Fibroblast of skin of left quadriceps (primary cell): ENCODE measurements at regions not wholly inside any gene's neighbourhood (a gene's known extent, or its start where the extent isn't known, plus 50 kb on each side); places are given as distances from the start of the nearest gene placed in this dataset.
"Not testable (repeated sequence)": the region's sequence is repeated elsewhere in the genome, so short reads cannot be mapped to it uniquely, and the experiment has no call there.

ENCODE experiments used
- DNase-seq, 2 experiments: peaks; one replicate each; pipeline ENCODE4 v3.0.0-alpha.2; 2013; ENCODE audit warnings: low read depth in 2 of 2

DNA sequence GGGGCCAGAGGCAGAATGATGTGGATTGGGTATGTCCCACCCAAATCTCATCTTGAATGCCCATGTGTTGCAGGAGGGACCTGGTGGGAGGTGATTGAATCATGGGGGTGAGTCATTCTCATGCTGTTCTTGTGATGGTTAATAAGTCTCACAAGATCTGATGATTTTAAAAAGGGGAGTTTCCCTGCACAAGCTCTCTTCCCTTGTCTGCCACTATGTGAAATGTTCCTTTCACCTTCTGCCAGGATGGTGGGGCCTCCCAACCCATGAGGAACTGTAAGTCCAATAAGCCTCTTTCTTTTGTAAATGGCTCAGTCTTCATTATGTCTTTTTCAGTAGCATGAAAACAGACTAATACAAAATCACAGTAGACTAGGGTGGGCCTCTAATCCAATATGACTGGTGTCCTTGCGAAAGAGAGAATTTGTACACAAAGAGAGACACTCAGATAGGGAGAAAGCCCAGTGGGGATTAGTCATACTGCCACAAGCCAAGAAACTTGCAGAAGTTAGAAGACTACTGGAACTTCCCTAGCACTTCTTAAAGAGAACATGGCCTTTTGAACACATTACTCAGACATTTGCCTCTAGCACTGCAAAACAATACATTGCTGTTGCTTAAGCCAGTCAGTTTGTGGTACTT lies 68.4 kb downstream of the ANXA1 start:
- peak in 1 of 2 experiments; percentile 2 for DNase-seq

DNA sequence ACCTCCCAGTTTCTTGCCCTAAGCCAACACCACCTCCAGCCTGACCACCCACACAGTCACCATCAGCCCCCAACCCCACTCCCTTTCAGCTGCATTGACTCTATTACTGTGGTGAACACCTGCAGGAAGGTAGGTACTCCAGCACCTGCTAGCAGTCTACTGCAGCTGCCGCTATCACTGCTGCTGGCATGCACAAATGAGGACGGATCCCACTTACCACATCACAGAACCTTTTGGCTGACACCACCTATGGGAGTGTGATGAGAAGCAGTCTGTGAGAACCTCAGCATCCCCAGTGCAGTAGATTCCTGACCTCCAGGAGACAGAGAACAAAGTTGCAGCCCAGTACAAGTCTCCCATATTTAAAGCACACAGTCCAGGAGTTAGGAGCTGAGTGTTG lies 71.9 kb downstream of the ANXA1 start:
- DNase-seq = no peak

DNA sequence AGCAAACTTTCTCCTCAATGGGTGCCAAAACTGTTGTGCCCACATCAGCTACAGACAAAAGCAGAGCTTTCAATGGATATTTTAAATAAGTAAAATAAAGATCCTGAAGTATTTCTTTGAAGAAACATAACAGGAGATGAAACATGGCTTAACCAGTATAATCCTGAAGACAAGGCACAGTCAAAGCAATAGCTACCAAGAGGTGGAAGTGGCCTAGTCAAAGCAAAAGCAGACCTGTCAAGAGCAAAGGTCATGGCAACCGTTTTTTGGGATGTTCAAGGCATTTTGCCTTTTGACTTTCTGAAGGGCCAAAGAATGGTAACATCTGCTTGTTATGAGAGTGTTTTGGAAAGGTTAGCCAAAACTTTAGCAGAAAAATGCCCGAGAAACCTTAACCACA lies 77.9 kb downstream of the ANXA1 start:
- DNase-seq = no peak

DNA sequence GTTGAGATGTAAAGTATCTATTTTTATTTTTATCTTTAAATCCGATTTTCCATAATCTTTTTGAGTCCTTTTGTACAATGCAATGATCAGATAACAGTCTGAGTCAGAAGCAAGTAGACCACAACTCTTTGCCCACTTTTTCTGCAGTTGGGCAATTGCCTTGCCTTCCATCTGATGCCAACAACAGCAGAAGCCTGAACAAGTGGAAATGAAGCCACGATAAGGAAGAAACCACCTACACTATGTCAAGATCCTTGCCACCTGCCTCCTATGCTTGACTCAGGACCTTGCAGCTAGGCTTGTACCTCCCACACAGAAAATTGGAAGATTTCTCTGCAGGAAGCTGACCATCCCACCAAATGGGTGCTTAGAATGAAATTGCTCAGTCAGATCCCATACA lies 78.6 kb downstream of the ANXA1 start:
- DNase-seq = no peak

DNA sequence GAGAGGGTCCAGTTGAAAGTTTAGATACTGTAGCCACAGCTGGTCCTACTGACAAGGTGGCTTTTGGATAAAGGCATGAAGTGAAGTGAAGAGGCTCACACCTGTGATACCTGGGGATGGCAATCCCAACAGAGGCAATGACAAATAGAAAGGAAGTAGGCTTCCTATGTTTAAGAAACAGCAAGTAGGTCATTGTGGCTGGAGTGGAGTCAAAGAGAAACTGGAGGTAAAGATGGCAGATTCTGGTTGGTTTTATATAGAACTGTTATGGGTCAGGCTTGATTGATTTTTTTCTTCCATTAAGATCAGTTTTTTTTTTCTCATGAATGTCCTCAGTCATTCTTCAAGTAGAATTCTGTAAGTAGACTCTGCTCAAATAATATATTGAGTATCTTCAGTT lies 79.5 kb downstream of the ANXA1 start:
- no peak for DNase-seq

DNA sequence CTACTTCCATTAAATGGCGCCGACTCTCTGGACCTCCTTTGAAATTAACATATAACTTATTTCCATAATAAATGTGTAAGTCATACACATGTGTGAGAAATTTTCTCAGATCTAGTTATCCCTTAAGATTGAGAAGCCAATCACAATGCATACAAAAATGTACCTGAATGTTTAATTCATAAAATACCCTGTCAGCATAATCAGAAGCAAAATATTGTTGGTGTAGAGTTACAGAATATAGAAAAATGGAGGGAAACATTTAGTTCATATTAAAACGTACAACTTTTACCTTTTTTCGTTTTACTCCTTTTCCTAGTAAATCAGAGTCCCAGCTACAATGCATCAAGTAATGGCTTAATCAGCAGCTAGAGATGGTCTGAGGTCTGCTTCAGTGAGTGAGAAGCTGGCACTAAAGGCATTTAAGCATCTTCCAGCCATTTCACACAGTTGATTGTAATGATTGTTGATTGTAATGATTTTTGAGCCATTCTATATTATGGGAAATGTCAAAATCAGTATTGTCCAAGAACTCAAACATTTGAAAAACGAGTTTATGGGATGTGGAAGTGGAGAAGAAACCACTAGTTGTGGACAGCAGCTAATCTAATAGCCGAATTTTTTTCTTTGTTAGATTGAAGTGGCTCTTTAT lies 81.8 kb downstream of the ANXA1 start:
- DNase-seq = no peak

DNA sequence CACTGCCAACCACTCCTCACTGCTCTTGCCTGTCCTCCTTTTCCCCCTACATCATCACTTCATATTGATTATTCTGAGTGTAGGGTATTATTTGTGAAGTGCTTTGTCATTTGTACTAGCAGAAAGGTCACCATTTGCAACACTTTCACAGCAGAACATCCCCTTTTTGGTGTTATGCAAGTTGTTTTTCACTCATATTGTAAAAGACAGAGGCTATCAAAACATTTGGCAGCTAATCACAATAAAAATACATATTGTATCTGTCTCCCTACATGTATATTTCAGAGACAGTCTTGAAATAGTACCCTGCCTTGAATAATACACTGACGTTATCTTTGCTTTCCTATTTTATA lies 82.3 kb downstream of the ANXA1 start:
- no peak for DNase-seq

DNA sequence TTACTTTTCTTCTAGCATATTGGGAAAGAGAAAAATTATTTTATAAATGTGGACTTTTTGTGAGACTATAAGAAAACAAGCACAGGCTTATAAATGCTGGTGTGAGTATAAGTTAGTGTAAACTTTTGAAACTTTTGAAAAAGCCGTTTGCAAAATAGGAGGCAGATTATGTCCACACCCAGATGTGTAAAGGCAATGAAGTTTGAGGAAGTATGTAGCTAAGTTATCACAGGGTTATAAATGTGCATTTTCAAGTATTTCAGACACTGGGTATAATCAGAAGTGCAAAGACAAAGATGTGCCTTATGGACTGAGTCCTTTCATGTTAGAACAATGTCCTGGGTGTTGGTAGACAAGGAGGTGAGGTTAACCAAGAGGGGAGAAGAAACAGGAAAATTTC lies 85.5 kb downstream of the ANXA1 start:
- no peak for DNase-seq

DNA sequence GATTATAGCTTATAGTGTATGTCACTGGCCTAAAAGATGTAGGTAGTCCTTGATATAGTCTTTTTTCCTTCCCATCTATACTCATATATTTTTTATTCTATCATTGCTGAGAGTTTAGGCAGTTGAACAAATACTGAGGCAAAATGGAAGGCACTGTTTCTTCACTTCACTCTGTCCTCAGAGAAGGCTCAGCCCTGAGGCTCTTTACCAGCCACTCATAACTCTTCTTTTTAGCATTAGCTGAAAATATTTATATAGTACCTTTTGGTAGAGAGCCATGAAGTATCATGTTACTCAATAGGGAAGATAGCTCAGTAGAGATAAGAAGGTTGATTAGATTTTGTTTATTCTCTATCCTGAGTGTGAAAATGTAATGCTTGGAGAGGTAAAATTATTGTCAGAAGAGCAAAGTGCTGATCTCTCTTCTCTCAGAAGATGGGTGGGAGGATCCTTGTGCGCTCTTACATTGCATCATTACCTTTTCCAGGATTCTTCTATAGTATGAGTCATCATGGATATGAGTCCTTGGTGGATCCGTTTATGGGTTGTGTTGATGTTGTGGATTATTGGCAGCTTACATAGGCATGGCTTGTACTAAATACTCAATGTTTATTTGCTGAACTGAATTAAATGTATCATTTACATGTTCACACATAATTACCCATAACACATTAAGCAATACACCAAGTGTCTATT lies 88.1 kb downstream of the ANXA1 start:
- no peak for DNase-seq

DNA sequence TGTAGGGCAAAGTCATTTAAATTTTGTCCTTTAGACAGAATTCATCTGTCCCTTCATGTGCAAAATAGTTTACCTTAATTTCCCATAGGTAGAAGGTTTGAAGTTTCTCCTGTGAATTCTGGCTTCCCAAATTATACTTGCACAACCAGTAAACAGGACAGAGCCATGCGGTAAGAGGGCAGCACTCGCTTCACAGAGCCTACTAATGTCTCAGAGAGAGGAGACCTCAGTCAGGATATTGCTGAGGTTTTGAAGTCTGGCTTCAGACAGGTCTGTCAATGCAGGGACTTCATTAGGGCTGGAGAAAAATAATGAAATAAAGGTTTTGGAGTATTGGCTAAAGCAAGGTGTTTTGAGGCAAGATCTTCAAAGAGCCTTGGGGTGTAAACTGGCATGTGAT lies 91.4 kb downstream of the ANXA1 start:
- DNase-seq = no peak

DNA sequence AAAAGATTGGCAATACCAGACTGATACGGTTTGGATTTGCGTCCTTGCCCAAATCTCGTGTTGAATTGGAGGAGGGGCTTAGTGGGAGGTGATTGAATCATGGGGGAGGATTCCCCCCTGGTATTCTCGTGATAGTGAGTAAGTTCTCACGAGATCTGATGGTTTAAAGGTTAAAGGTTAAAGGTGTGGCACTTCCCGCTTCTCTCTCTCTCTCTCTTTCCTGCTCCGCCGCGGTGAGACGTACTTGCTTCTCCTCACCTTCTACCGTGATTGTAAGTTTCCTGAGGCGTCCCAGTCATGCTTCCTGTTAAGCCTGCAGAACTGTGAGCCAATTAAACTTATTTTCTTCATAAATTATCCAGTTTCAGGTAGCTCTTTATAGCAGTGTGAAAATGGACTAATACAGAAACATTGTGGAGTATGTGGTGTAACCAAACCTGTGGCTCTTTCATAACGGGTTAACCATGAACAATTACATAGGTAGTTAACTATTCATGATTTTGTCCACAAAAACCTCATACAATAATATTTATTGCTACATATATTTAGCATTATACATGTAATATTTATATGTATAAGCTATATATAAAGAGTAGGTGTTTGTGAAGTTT lies 107.5 kb downstream of the ANXA1 start:
- DNase-seq = no peak

DNA sequence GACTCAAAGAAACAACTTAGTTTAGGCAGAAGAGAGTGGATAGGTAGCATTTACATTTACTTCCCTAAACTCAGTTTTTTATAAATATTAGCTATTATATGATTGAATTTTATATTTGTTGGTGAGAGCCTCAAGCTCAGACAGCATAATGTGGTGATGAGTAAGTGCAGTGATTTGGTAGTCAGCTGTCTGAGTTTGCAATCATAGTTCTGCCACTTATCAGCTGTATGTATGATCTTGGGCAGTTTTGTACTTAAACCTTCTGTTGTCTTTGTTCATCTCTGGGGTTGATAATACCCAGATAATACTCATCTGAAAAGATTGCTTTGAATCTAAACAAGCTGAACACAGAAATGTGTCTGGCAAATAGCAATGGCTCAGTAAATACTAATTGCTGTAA lies 108.8 kb downstream of the ANXA1 start:
- no peak for DNase-seq

DNA sequence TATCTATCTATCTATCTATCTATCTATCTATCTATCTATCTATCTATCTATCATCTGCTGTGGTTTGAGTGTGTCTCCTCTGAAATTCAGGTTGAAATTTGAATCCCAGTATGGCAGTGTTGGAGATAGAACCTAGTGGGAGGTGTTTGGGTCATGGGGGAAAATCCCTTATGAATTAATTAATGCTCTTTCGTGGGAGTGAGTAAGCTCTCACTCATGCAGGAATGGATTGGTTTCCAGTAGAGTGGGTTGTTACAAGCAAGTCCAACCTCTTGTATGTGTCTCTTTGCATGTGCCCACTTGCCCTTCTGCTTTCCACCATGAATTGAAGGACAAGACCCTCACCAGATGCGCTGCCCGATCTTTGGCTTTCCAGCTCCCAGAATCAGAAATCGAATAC lies 113.0 kb downstream of the ANXA1 start:
- no peak for DNase-seq

DNA sequence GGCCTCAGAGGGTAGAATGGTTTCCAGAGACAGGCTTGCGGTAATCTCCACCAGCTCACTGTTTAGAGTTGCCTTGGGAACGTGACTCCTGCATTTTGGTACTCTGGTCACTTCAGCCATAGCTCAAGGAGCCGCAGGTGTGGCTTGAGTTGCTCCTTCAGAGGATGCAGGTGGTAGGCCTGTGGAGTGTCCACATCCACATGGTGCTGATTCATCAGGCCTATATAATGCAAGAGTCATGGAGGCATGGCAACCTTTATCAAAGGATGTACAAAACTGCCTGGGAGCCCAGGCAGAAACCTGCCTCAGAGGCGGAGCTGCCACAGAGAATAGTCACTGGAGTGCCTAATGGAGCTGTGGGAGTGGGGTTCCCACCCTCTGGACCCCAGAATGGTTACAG lies 114.2 kb downstream of the ANXA1 start:
- no peak for DNase-seq

DNA sequence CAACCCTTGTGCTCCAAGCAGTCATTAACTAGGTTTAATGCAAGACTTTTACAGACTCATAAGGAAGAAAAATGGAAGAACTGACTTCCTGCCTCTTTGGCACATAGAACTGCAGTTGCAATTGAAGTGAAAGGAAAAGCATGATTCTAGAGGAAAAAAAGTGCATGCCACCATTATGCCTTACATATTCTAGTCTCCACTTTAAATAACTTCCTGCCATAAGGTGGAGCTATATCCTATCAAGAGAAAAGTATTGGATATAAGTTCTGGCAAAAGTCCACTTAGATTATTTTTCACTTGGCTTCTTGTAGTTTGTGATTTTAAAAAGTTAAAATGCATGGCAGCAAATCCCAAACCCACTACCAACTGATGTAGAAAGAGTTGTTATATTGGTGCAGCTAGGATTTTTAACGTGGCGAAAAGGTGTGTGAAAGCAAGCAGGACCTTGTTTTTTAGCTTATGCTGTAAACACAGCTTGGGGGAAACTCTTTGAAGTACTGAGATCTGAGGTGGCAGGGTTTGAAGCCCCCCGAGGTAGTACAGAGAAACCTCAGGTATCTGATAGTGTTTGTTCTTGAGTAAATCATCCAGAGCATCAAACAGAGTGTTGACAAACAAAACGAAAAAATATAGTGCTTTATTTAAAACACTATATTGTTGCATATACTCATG lies 117.9 kb downstream of the ANXA1 start:
- DNase-seq = peak; percentile 11 to 20

DNA sequence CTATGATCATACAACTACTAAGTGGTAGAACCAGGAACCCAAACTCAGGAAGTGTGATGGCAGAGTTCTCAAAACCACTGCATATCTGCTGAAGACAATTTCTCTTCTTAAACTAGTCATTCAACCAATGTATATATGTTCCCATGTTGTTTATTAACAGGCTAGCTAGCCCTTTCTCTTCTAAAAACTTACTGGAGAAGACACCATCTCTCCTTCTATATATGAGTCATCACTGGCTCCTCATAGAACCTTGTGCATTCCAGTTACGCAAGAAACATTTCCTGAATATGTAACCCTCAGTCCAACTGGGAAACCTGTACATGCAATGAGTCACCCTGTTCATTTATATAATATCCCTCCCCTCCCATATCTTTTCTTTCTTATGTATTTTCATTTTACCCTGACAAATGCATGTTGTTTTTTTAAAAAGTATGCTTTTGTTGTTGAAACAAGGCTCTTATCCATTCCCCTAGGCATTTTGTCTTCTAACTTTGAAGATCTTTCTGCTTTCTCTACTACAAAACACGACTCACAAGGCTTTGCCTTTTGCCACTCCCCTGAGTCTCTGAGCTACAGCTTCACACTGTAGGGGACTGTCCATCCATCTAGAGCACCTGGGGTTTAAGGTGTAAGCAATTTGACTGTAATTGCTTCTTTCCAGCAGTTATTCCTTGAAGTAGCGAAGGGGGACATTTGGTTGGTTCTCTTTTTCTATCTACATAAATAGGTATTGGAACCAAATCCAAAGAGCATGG lies 119.5 kb downstream of the ANXA1 start:
- DNase-seq = peak; percentile 72

DNA sequence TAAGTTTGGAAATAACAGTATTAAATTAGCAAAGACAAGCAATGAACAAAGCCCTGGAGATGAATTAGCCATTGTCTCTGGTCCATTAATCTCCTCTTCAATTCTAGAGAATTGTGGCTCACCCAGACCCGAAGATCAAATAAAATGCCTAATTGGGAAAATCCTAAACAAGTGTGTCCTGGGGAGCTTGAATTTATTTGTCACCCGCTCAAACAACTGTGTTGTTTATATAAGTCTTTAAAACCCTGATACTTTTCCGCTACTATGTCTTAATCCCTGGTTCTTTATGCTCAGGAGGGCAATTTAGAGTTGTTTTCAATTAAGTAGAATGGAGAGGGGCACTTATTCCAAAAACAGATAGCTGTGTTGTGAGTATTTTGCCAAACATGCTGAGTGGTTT lies 128.4 kb downstream of the ANXA1 start:
- DNase-seq = no peak

DNA sequence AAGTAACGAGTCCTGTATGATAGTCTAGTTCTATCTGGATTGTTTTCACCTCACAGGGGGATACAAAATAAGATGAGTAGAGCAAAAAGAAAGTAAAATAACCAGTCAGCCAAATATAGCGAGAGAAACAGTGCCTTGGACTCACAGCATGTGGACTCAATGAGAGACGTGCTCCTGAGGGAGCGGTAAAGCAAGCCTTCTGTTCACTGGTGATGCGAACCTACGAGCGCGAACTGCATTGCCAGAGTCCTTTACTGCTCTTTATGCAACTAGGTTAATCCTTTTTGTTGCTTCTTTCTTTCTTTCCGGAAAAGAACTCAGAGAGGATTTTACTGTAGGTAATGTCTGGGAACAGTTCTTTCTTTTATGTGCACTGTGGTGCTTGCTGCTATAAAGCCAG lies 132.7 kb downstream of the ANXA1 start:
- DNase-seq = no peak

DNA sequence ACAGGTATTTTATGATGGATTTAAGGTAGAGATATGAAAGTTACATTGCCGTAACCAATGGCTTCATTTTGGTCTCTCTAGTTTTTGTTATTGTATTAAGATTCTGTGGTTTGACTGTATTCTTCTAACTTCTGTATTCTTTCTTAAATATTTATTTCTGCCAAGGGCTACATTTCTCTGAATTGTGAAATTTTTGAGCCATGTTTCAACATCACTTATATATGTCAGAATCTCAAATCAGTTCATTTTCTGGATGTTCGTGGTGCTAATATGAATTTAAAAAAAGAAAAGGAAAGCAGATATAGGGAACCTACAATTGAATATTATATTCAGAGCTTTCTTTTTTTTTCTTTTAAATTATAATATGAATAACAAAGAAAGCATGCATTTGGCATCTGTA lies 142.7 kb downstream of the ANXA1 start:
- no peak for DNase-seq

DNA sequence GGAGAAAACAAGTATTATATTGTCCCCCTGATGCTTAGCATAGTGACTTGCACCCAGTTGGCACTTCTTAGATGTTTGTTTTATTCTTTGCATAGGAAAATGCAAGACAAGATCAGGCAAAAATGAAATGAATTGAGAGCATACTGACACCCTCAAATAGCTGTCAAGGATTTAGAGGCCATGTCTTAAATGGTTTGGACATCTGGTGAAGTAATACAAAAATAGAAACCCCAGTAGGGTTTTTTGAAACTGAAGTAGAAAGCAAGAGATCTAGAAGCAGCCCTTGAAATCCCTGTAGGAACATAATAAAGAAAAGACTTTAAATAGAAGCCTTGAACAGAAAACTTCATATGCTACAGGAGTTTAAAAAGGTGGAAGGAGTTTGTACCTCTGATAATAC lies 174.3 kb downstream of the ANXA1 start:
- no peak for DNase-seq

DNA sequence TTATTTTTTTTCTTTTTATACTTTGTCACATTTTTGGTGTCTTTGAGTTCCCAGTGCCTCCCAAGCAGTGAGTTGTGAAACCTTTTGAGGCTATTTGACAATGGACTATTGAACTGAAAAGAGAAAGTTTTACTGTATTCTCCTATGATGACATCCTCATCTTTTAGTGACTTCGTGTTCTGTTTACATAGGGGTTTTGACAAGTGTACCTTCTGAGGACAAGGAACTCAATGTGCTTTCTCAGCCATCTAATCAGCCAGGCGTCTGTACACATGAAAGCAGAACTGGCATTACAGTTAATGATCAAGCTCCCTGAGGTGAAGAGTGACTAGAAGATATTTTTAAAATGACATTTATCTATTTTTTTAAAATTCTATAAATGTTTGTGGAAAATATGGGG lies 175.5 kb downstream of the ANXA1 start:
- no peak for DNase-seq

DNA sequence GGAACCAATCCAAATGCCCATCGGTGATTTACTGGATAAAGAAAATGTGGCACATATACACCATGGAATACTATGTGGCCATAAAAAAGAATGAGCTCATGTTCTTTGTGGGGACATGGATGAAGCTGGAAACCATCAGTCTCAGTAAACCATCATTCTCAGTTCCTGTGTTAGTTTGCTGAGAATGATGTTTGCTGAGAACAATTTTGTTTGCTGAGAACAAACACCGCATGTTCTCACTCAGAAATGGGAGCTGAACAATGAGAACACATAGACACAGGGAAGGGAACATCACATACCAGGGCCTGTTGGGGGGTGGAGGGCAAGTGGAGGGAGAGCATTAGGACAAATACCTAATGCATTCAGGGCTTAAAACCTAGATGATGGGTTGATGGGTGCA lies 185.5 kb downstream of the ANXA1 start:
- not testable (repeated sequence) for DNase-seq
